Thoracic aorta (tissue), 2 donors: ENCODE measurements at regions not wholly inside any gene's neighbourhood (a gene's known extent, or its start where the extent isn't known, plus 50 kb on each side); places are given as distances from the start of the nearest gene placed in this dataset.
"Not testable (repeated sequence)": the region's sequence is repeated elsewhere in the genome, so short reads cannot be mapped to it uniquely, and the experiment has no call there.

ENCODE experiments used
- ATAC-seq: fragments of 150-250 bp; one replicate; pipeline ENCODE4 v1.8.0; 2017; ENCODE audit warnings: low read depth; ENCODE audit not compliant: insufficient number of reproducible peaks, low FRiP score
- DNase-seq: peaks from one replicate; pipeline ENCODE4 v3.0.0-alpha.2; 2020; ENCODE audit warnings: low spot score
- H3K27ac ChIP-seq, 2 donors: fragments of 200-600 bp; sonication (generic); 1 replicate in 1 of 2; 2 replicates in 1 of 2; pipeline ENCODE4 v1.5.1; 2016; ENCODE audit warnings: mild to moderate bottlenecking in 2 of 2, moderate library complexity in 2 of 2
- H3K27me3 ChIP-seq: fragments of 200-600 bp; sonication (generic); replicated peaks from 2 replicates; pipeline ENCODE4 v1.6.0; 2016; ENCODE audit warnings: mild to moderate bottlenecking; ENCODE audit not compliant: insufficient read depth
- H3K36me3 ChIP-seq: fragments of 200-600 bp; sonication (generic); one replicate; pipeline ENCODE4 v1.5.1; 2016
- H3K4me1 ChIP-seq, 2 donors: fragments of 200-600 bp; sonication (generic); 1 replicate in 1 of 2; 2 replicates in 1 of 2; pipeline versions ENCODE4 v1.5.1 to v1.6.0; 2016; ENCODE audit warnings: low read depth in 2 of 2, mild to moderate bottlenecking in 1 of 2; ENCODE audit not compliant: control insufficient read depth in 1 of 2
- H3K4me3 ChIP-seq: fragments of 200-600 bp; sonication (generic); 2 replicates; pipeline ENCODE4 v1.5.1; 2016; ENCODE audit warnings: mild to moderate bottlenecking
- H3K9me3 ChIP-seq: fragments of 200-600 bp; sonication (generic); 2 replicates; pipeline ENCODE4 v1.5.1; 2016
- TF ChIP-seq, protein P1 (sequence below): fragments of 200-600 bp; sonication (generic); IDR thresholded peaks from one replicate; pipeline ENCODE4 v1.5.1; 2019; ENCODE audit warnings: antibody characterized with exemption

DNA sequence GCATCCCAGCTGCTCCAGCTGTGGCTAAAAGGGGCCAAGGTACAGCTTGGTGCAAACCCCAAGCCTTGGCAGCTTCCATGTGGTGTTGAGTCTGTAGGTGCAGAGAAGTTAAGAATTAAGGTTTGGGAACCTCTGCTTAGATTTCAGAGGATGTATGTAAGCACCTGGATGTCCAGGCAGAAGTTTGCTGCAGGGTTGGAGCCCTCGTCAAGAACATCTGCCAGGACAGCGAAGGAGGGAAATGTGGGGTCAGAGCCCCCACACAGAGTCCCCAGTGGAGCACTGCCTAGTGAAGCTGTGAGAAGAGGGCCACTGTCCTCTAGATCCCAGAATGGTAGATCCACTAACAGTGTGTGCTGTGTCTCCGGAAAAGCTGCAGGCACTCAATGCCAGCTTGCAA lies 236.2 kb upstream of the ADRA1B start:
- TF ChIP-seq, protein P1, sequence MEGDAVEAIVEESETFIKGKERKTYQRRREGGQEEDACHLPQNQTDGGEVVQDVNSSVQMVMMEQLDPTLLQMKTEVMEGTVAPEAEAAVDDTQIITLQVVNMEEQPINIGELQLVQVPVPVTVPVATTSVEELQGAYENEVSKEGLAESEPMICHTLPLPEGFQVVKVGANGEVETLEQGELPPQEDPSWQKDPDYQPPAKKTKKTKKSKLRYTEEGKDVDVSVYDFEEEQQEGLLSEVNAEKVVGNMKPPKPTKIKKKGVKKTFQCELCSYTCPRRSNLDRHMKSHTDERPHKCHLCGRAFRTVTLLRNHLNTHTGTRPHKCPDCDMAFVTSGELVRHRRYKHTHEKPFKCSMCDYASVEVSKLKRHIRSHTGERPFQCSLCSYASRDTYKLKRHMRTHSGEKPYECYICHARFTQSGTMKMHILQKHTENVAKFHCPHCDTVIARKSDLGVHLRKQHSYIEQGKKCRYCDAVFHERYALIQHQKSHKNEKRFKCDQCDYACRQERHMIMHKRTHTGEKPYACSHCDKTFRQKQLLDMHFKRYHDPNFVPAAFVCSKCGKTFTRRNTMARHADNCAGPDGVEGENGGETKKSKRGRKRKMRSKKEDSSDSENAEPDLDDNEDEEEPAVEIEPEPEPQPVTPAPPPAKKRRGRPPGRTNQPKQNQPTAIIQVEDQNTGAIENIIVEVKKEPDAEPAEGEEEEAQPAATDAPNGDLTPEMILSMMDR, result no peak
- ATAC-seq, result no peak
- no peak overlapping the region for H3K27ac ChIP-seq
- no peaks in the 10 kb centered on the region for H3K4me1 ChIP-seq
- no peak for DNase-seq
- H3K4me3 ChIP-seq, result no peak overlapping the region
- H3K36me3 ChIP-seq, result no peaks in the 10 kb centered on the region
- no peaks in the 10 kb centered on the region for H3K27me3 ChIP-seq
- no peaks in the 10 kb centered on the region for H3K9me3 ChIP-seq

DNA sequence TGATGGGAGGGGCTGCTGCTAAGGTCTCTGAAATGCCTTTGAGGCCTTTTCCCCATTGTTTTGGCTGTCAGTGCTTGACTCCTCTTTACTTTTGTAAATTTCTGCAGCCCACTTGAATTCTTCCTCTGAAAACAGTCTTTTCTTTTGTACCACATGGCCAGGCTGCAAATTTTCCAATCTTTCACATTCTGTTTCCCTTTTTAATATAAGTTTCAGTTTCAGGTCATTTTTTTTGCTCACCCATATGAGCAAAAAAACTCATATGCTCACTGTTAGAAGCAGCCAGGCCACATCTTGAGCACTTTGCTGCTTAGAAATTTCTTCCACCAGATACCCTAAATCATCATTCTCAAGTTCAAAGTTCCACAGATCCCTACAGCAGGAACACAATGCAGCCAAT lies 234.6 kb upstream of the ADRA1B start:
- no peak for DNase-seq
- Histone ChIP-seq H3K4me3 (no peak overlapping the region), H3K9me3 (no peaks in the 10 kb centered on the region), H3K27ac (no peak overlapping the region), H3K36me3 (no peaks in the 10 kb centered on the region), H3K4me1 (no peaks in the 10 kb centered on the region), H3K27me3 (no peaks in the 10 kb centered on the region)
- ATAC-seq, result no peak
- TF ChIP-seq, protein P1, result no peak

DNA sequence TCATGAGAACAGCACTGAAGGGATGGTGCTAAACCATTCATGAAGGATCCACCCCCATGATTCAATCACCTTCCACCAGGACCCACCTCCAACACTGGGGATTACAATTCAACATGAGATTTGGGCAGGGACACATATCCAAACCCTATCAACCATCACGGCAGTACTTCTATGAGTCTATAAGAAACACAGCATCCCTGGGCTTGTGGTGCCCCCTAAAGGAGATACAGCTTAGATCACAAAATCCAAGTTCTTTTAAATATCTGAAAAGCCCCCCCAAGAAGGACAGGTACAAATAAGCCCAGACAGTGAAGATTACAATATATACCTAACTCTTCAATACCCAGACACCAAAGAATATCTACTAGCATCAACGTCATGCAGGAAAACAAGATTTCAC lies 233.7 kb upstream of the ADRA1B start:
- H3K36me3 ChIP-seq, result no peaks in the 10 kb centered on the region
- ATAC-seq (no peak), DNase-seq (no peak)
- no peak overlapping the region for H3K4me3 ChIP-seq
- H3K4me1 ChIP-seq, result no peaks in the 10 kb centered on the region
- no peaks in the 10 kb centered on the region for H3K9me3 ChIP-seq
- H3K27me3 ChIP-seq, result no peaks in the 10 kb centered on the region
- no peak overlapping the region for H3K27ac ChIP-seq
- TF ChIP-seq, protein P1, result no peak

DNA sequence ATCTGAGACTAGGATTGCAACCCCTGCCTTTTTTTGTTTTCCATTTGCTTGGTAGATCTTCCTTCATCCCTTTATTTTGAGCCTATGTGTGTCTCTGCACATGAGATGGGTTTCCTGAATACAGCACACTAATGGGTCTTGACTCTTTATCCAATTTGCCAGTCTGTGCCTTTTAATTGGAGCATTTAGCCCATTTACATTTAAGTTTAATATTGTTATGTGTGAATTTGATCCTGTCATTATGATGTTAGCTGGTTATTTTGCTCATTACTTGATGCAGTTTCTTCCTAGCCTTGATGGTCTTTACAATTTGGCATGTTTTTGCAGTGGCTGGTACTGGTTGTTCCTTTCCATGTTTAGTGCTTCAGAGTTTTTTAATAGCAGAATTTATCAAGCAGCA lies 228.4 kb upstream of the ADRA1B start:
- not testable (repeated sequence) for H3K27me3 ChIP-seq, H3K36me3 ChIP-seq, H3K27ac ChIP-seq, DNase-seq, H3K9me3 ChIP-seq, H3K4me3 ChIP-seq, ATAC-seq, H3K4me1 ChIP-seq

DNA sequence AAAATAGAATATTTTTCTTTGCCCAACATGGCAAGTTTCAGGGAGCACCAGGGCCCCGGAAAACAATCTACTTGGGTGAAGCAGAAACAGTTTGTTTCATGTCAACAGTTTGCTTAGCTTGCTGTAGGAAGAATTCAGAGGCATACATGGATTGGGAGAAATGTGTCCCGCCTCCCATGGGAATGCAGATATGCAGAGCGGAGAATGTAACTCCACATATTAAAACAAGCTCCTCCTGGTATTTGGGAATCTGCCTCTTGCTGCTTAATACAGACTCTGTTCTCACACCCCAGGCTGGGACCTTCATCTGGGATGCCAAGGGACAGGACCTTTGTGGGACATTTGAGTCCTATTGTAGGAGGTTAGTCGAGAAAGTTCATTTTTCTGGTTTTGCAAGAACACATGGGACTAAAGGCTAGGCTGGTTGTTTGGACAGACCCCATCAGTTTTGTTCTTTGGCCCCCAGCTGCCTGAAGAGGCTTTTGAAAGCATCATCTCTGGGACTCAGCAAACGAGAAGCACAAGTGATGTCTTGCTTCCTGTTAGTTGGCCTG lies 220.5 kb upstream of the ADRA1B start:
- Histone ChIP-seq H3K27me3 (no peaks in the 10 kb centered on the region), H3K9me3 (no peaks in the 10 kb centered on the region), H3K27ac (no peak overlapping the region), H3K4me3 (no peak overlapping the region), H3K36me3 (no peaks in the 10 kb centered on the region), H3K4me1 (no peaks in the 10 kb centered on the region)
- DNase-seq (no peak), ATAC-seq (no peak)
- TF ChIP-seq, protein P1, result no peak

- Histone ChIP-seq H3K9me3 (no peaks in the 10 kb centered on the region), H3K27me3 (no peaks in the 10 kb centered on the region), H3K27ac (no peak overlapping the region), H3K4me3 (no peak overlapping the region), H3K36me3 (no peaks in the 10 kb centered on the region), H3K4me1 (no peaks in the 10 kb centered on the region)
- no peak for ATAC-seq
- no peak for DNase-seq
- TF ChIP-seq, protein P1, result no peak
Measured at GRCh38 chr5:159697530-159697929, 218.8 kb upstream of the ADRA1B start.
